ENCODE measurements at regions not wholly inside any gene's neighbourhood (a gene's known extent, or its start where the extent isn't known, plus 50 kb on each side); places are given as distances from the start of the nearest gene placed in this dataset.

- intact Hi-C loops (cut with micrococcal nuclease): no loop called here
- Histone ChIP-seq H3K27me3 (ENCODE audit: low read depth) (no peaks in the 10 kb centered on the region), H3K36me3 (no peaks in the 10 kb centered on the region), H3K4me3 (no peak overlapping the region), H3K4me1 (peaks cover 21% of the 10 kb centered on the region), H3K27ac (replicated peaks) (no peak overlapping the region), H3K9me3 (replicated peaks) (no peaks in the 10 kb centered on the region)
- DNase-seq: no peak
- TF ChIP-seq CTCF (IDR thresholded peaks at IDR 0.05; ENCODE audit: borderline replicate concordance): no peak
Measured at GRCh38 chr2:134770702-134771101, 51.9 kb upstream of the TMEM163 start.

- intact Hi-C loops (cut with micrococcal nuclease): no loop called here
- no peaks in the 10 kb centered on the region for H3K9me3 ChIP-seq (replicated peaks)
- DNase-seq: no peak
Measured at GRCh38 chr2:134771313-134771801, 52.6 kb upstream of the TMEM163 start.

GRCh38 chr2:134772493-134773169 is 53.8 kb upstream of the TMEM163 start:
- no peak overlapping the region for H3K27ac ChIP-seq (replicated peaks)
- no peaks in the 10 kb centered on the region for H3K9me3 ChIP-seq (replicated peaks)
- no peak for DNase-seq
- intact Hi-C loops (cut with micrococcal nuclease): no loop called here
- H3K4me3 ChIP-seq: no peak overlapping the region
- peaks cover 21% of the 10 kb centered on the region for H3K4me1 ChIP-seq
- no peaks in the 10 kb centered on the region for H3K36me3 ChIP-seq
- no peaks in the 10 kb centered on the region for H3K27me3 ChIP-seq (ENCODE audit: low read depth)
- TF ChIP-seq CTCF (IDR thresholded peaks at IDR 0.05; ENCODE audit: borderline replicate concordance): no peak

More at GRCh38 chr2:134771313-134771801, 52.6 kb upstream of the TMEM163 start:
- H3K4me1 ChIP-seq: peaks cover 21% of the 10 kb centered on the region
- TF ChIP-seq CTCF (IDR thresholded peaks at IDR 0.05; ENCODE audit: borderline replicate concordance): no peak
- H3K27me3 ChIP-seq (ENCODE audit: low read depth): no peaks in the 10 kb centered on the region
- no peaks in the 10 kb centered on the region for H3K36me3 ChIP-seq
- H3K4me3 ChIP-seq: no peak overlapping the region
- no peak overlapping the region for H3K27ac ChIP-seq (replicated peaks)

GRCh38 chr2:134773335-134773734 is 54.5 kb upstream of the TMEM163 start:
- DNase-seq: no peak
- H3K4me3 ChIP-seq: no peak overlapping the region
- intact Hi-C loops (cut with micrococcal nuclease): no loop called here
- TF ChIP-seq CTCF (IDR thresholded peaks at IDR 0.05; ENCODE audit: borderline replicate concordance): no peak
- no peaks in the 10 kb centered on the region for H3K27me3 ChIP-seq (ENCODE audit: low read depth)
- H3K4me1 ChIP-seq: peaks cover 21% of the 10 kb centered on the region
- H3K9me3 ChIP-seq (replicated peaks): no peaks in the 10 kb centered on the region
- no peaks in the 10 kb centered on the region for H3K36me3 ChIP-seq
- no peak overlapping the region for H3K27ac ChIP-seq (replicated peaks)

GRCh38 chr2:134773759-134774742 is 55.3 kb upstream of the TMEM163 start:
- Histone ChIP-seq H3K4me1 (peaks cover 21% of the 10 kb centered on the region), H3K4me3 (no peak overlapping the region), H3K9me3 (replicated peaks) (no peaks in the 10 kb centered on the region), H3K36me3 (no peaks in the 10 kb centered on the region), H3K27me3 (ENCODE audit: low read depth) (no peaks in the 10 kb centered on the region), H3K27ac (replicated peaks) (no peak overlapping the region)
- intact Hi-C loops (cut with micrococcal nuclease): no loop called here
- TF ChIP-seq CTCF (IDR thresholded peaks at IDR 0.05; ENCODE audit: borderline replicate concordance): no peak
- no peak for DNase-seq

Data from left ventricle myocardium inferior (tissue), 1 donor.